ENCODE measurements at regions not wholly inside any gene's neighbourhood (a gene's known extent, or its start where the extent isn't known, plus 50 kb on each side); places are given as distances from the start of the nearest gene placed in this dataset.

DNA sequence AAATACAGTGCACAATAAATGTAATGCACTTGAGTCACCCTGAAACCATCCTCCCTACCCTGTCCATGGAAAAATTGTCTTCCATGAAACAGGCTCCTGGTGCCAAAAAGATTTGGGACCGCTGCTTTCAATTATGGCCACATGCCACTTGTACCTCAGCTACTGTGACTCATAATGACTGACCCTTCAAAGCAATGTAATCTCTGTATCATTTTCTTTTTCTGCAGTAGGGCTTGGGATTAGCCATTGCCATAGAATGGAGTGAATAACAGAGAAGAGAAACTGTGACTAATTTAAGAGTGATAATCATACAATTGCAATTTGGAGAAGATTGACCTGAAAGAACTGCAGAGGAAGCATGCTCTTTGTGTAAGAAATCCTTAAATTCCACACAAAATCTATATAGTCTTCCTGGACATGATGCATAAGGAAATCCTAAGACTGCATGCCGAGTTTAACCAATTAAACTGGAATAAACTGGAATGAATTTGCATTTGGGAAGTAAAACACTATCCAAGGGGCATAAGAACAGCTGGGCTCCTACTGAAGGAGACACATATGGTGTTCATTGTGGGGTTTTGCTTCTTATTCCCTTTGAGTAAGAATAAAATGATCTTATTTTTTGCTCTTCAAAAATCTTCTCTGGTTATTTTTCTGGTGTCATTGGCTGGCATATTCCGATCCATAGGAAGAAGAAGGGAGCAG is 59.5 kb upstream of the SLC7A1 start:
- TF ChIP-seq GATA2 (IDR thresholded peaks at IDR 0.05; ENCODE audit: low read depth, low read length) (no peak), GATA3 (IDR thresholded peaks at IDR 0.05; ENCODE audit: low read depth, low read length) (no peak)
